Right lobe of liver (tissue), 6 donors: ENCODE measurements at regions not wholly inside any gene's neighbourhood (a gene's known extent, or its start where the extent isn't known, plus 50 kb on each side); places are given as distances from the start of the nearest gene placed in this dataset.
A peak's percentile ranks its signal among the peaks of the same experiment; 100 is the strongest.

Source experiments
- ATAC-seq, 4 donors: fragments of 200-7000 bp; cut with Tn5 transposase; one replicate each; pipeline ENCODE4 v1.9.1; 2020; ENCODE audit warnings: mild to moderate bottlenecking in 4 of 4, moderate library complexity in 4 of 4
- DNase-seq, 3 donors: peaks; one replicate each; pipeline ENCODE4 v3.0.0-alpha.2; 2020
- H3K27ac ChIP-seq, 3 donors: fragments of 200-600 bp; one replicate each; pipeline ENCODE4 v1.8.0; 2022
- H3K27me3 ChIP-seq, 2 donors: fragments of 200-600 bp; one replicate each; pipeline ENCODE4 v1.8.0; 2022
- H3K36me3 ChIP-seq, 4 donors: fragments of 200-600 bp; sonication (generic) in 1 of 4; one replicate each; pipeline versions ENCODE4 v1.5.1 to v1.8.0; 2017 to 2022; ENCODE audit warnings: control low read depth in 1 of 4
- H3K4me1 ChIP-seq, 4 donors: fragments of 200-600 bp; sonication (generic) in 1 of 4; one replicate each; pipeline versions ENCODE4 v1.5.1 to v1.8.0; 2017 to 2022; ENCODE audit warnings: control low read depth in 1 of 4
- H3K4me3 ChIP-seq, 3 donors: fragments of 200-600 bp; one replicate each; pipeline ENCODE4 v1.8.0; 2022
- H3K9me3 ChIP-seq, 4 donors: fragments of 200-600 bp; sonication (generic) in 1 of 4; one replicate each; pipeline versions ENCODE4 v1.5.1 to v1.8.0; 2017 to 2022; ENCODE audit warnings: control low read depth in 1 of 4
- CTCF ChIP-seq, 4 donors: fragments of 200-600 bp in 3 of 4; fragments of 450-650 bp in 1 of 4; IDR thresholded peaks; one replicate each; pipeline versions ENCODE4 v1.5.1 to v1.8.0; 2016 to 2022; ENCODE audit warnings: antibody characterized with exemption in 4 of 4, mild to moderate bottlenecking in 2 of 4
- POLR2A ChIP-seq: fragments of 450-650 bp; IDR thresholded peaks from one replicate; pipeline ENCODE4 v1.6.1; 2017; ENCODE audit warnings: antibody characterized with exemption, mild to moderate bottlenecking
- WGBS: methylation state at CpG from one replicate; pipeline ENCODE4 v1.1.6; 2018; ENCODE audit warnings: low coverage, low lambda C conversion rate; ENCODE audit not compliant: insufficient coverage; ENCODE audit errors: missing lambda C conversion rate; 5-methylcytosine and 5-hydroxymethylcytosine counted together
- intact Hi-C, 2 donors: fragments of 100-400 bp; cut with DNase I; formaldehyde crosslinking; loops; one replicate each; pipeline versions ENCODE4 v1.11.2 to v1.14.1; 2022
- donor health status: DM: no; HTN: yes; CAD: no.
- donor health status: DM: no; HTN: no; CAD: no.
- donor health status: DM: no; HTN: no; CAD: no.
- donor health status: DM: no; HTN: yes; CAD: no.
- donor health status: DM: no; HTN: yes; CAD: no.

- no peaks in the 10 kb centered on the region for H3K9me3 ChIP-seq
- no peaks in the 10 kb centered on the region for H3K4me1 ChIP-seq
- H3K27ac ChIP-seq = no peak overlapping the region
- no peak overlapping the region for H3K4me3 ChIP-seq
- DNase-seq (no peak), ATAC-seq (no peak)
- intact Hi-C loops = no loop called here
- no peaks in the 10 kb centered on the region for H3K27me3 ChIP-seq
- WGBS = no CpG with 5 or more reads among the region's 1 CpG
- TF ChIP-seq POLR2A = no peak
- TF ChIP-seq CTCF (IDR thresholded peaks at IDR 0.05) = no peak
- H3K36me3 ChIP-seq = no peaks in the 10 kb centered on the region
Observed at GRCh38 chr3:20250786-20251185, 64.8 kb upstream of the SGO1 start.

GRCh38 chr3:20250314-20250713 lies 64.3 kb upstream of the SGO1 start:
- ATAC-seq (no peak), DNase-seq (no peak)
- WGBS = no CpG with 5 or more reads among the region's 3 CpGs
- Histone ChIP-seq H3K4me1 (no peaks in the 10 kb centered on the region), H3K36me3 (no peaks in the 10 kb centered on the region), H3K27ac (no peak overlapping the region), H3K9me3 (no peaks in the 10 kb centered on the region), H3K27me3 (no peaks in the 10 kb centered on the region), H3K4me3 (no peak overlapping the region)
- intact Hi-C loops = no loop called here
- TF ChIP-seq POLR2A (no peak), CTCF (IDR thresholded peaks at IDR 0.05) (no peak)

- TF ChIP-seq CTCF (IDR thresholded peaks at IDR 0.05) (no peak), POLR2A (no peak)
- DNase-seq (no peak), ATAC-seq (no peak)
- H3K4me1 ChIP-seq = no peaks in the 10 kb centered on the region
- H3K4me3 ChIP-seq = no peak overlapping the region
- H3K27ac ChIP-seq = no peak overlapping the region
- H3K36me3 ChIP-seq = no peaks in the 10 kb centered on the region
- no peaks in the 10 kb centered on the region for H3K9me3 ChIP-seq
- intact Hi-C loops = no loop called here
- no peaks in the 10 kb centered on the region for H3K27me3 ChIP-seq
- WGBS = 56% methylated on average over 1 of the region's 1 CpG
Observed at GRCh38 chr3:20246662-20247061, 60.7 kb upstream of the SGO1 start.

- H3K4me3 ChIP-seq = no peak overlapping the region
- H3K9me3 ChIP-seq = no peaks in the 10 kb centered on the region
- H3K36me3 ChIP-seq = no peaks in the 10 kb centered on the region
- DNase-seq (no peak), ATAC-seq (no peak)
- 79% methylated on average over 3 of the region's 3 CpGs for WGBS
- H3K27me3 ChIP-seq = no peaks in the 10 kb centered on the region
- no peak overlapping the region for H3K27ac ChIP-seq
- TF ChIP-seq POLR2A (no peak), CTCF (IDR thresholded peaks at IDR 0.05) (peak in 1 of 4 donors; percentile 13)
- no peaks in the 10 kb centered on the region for H3K4me1 ChIP-seq
- intact Hi-C loops = no loop called here
Observed at GRCh38 chr3:20245781-20246180, 59.8 kb upstream of the SGO1 start.
